Activated CD4-positive, alpha-beta T cell treated with anti-CD3 and anti-CD28 coated beads, Interleukin-2, amount 10 ng/mL, durations not matched to agents 7 days and 5 days (primary cell): ENCODE measurements at regions not wholly inside any gene's neighbourhood (a gene's known extent, or its start where the extent isn't known, plus 50 kb on each side); places are given as distances from the start of the nearest gene placed in this dataset.

ENCODE experiments used
- CTCF ChIA-PET: fragments of 350-600 bp; sonication (Branson Sonifier 250); formaldehyde crosslinking; loops from one replicate; lab custom pipeline; 2021; ENCODE audit warnings: antibody characterized with exemption; lab: Charles Lee
- POLR2A ChIA-PET: fragments of 350-600 bp; sonication (Branson Sonifier 250); formaldehyde crosslinking; loops from one replicate; lab custom pipeline; 2021; ENCODE audit warnings: antibody characterized with exemption; lab: Charles Lee
- DNase-seq: peaks from one replicate; pipeline ENCODE4 v3.0.0-alpha.2; 2020
- H3K27ac Mint-ChIP-seq: one replicate; pipeline ENCODE4 v1.8.0; 2021; ENCODE audit warnings: mild to moderate bottlenecking, moderate library complexity, mixed read lengths
- H3K27me3 Mint-ChIP-seq: one replicate; pipeline ENCODE4 v1.8.0; 2021; ENCODE audit warnings: mixed read lengths
- H3K36me3 Mint-ChIP-seq: one replicate; pipeline ENCODE4 v1.8.0; 2021; ENCODE audit warnings: low read depth, mixed read lengths
- H3K4me1 Mint-ChIP-seq: one replicate; pipeline ENCODE4 v1.8.0; 2021; ENCODE audit warnings: mixed read lengths
- H3K4me3 Mint-ChIP-seq: one replicate; pipeline ENCODE4 v1.8.0; 2021; ENCODE audit warnings: mild to moderate bottlenecking, moderate library complexity, mixed read lengths
- H3K9me3 Mint-ChIP-seq: one replicate; pipeline ENCODE4 v1.8.0; 2021; ENCODE audit warnings: mixed read lengths

DNA sequence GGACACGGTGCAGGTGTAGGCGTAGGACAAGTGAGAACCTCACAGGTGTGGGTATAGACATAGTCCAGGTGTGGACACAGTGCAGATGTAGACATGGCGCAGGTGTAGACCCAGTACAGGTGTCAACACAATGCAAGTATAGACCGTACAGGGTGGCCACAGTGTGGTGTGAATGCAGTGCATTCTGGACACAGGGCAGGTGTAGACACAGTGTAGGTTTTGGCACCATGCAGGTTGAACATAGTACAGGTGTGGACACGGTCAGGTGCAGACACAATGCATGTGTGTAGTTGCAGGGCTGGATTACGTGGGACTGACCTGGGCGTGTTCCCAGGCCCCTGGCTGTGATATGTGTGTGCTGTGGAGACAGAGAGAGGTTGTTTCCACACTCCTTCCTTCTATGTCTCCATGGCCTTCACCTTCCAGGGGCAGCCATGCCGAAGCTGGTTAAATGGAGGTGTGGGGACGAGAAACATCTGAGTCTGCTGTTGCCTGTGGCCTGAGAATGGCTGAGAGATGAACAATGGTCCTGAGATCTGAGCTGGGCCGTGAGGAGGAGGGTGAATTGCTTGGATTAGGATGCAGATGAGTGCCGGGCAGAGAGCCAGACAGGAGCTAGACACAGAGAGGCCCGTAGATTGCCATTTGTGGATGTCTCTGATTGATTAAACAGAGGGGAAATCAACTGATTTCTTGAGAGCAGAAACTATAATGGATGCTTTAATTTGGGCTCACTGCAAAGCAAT, 343.9 kb upstream of the SHH start:
- POLR2A ChIA-PET = no interaction called here
- Mint-ChIP-seq H3K36me3 (no peaks in the 10 kb centered on the region), H3K27me3 (peaks cover 7% of the 10 kb centered on the region), H3K4me1 (no peaks in the 10 kb centered on the region), H3K27ac (no peak overlapping the region), H3K4me3 (no peak overlapping the region), H3K9me3 (no peaks in the 10 kb centered on the region)
- CTCF ChIA-PET = no interaction called here
- DNase-seq = no peak

DNA sequence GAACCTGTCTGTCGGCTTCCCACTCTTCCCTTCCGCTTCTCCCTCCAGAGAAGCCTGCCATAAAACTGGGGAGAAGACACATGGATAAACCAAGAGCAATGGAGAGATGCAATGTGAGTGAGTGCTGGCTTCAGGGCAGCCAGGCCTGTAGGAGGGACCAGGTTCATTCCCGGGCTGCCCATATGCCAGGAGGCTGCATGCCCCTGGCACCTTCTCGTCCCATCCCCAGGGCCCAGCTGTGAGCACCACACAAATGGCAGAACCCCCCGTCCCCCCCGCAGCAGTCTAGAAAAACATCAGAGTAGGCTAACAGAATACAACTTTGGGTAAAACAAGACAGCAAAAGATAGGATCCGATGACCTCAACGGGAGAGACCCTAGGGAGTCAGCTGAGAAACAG, 341.3 kb upstream of the SHH start:
- Mint-ChIP-seq H3K27me3 (peaks cover 2% of the 10 kb centered on the region), H3K4me1 (no peaks in the 10 kb centered on the region), H3K27ac (no peak overlapping the region), H3K4me3 (no peak overlapping the region), H3K36me3 (no peaks in the 10 kb centered on the region), H3K9me3 (no peaks in the 10 kb centered on the region)
- CTCF ChIA-PET = no interaction called here
- POLR2A ChIA-PET = no interaction called here
- no peak for DNase-seq

DNA sequence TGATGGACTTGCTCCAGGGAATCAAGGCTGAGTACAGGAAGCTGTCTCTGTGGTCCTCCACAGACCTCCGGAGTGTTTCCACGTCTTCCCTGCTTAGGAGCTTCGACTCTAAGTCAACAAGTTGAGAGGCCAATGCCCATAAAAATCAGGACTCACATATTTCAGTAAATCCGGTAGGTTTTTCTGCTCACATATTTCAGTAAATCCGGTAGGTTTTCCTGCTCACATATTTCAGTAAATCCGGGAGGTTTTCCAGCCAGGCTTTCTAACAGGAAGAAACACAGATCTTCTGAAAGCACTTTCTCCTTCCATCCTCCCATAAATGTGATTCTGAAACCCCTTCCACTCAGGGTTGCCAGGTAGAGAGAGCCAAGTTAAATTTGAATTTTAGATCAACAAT, 340.1 kb upstream of the SHH start:
- CTCF ChIA-PET = no interaction called here
- POLR2A ChIA-PET = no interaction called here
- no peaks in the 10 kb centered on the region for H3K4me1 Mint-ChIP-seq
- H3K36me3 Mint-ChIP-seq = no peaks in the 10 kb centered on the region
- peaks cover 2% of the 10 kb centered on the region for H3K27me3 Mint-ChIP-seq
- H3K9me3 Mint-ChIP-seq = no peaks in the 10 kb centered on the region
- H3K27ac Mint-ChIP-seq = no peak overlapping the region
- H3K4me3 Mint-ChIP-seq = no peak overlapping the region
- DNase-seq = no peak

DNA sequence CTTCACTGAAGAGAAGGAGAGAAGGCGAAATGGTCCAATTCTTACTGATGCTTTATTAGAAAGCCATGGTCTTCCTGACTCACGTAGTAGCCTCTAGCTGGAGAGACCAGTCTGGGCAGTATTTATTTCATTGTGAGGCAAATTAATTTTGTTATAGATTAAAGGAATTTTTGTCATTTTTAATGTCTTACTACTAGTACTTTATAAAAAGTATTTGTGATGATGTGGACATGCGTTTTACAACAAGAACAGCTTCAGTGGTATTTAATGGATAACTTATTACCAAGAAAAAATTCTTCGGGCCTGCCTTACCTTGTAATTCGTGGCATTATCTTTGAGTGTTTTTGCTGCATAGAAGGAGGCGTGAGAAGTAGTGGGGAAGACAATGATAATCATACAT, 339.4 kb upstream of the SHH start:
- H3K36me3 Mint-ChIP-seq = no peaks in the 10 kb centered on the region
- H3K27ac Mint-ChIP-seq = no peak overlapping the region
- ChIA-PET CTCF (no interaction called here), POLR2A (no interaction called here)
- no peak for DNase-seq
- H3K4me3 Mint-ChIP-seq = no peak overlapping the region
- H3K4me1 Mint-ChIP-seq = no peaks in the 10 kb centered on the region
- H3K27me3 Mint-ChIP-seq = peaks cover 2% of the 10 kb centered on the region
- H3K9me3 Mint-ChIP-seq = no peaks in the 10 kb centered on the region

DNA sequence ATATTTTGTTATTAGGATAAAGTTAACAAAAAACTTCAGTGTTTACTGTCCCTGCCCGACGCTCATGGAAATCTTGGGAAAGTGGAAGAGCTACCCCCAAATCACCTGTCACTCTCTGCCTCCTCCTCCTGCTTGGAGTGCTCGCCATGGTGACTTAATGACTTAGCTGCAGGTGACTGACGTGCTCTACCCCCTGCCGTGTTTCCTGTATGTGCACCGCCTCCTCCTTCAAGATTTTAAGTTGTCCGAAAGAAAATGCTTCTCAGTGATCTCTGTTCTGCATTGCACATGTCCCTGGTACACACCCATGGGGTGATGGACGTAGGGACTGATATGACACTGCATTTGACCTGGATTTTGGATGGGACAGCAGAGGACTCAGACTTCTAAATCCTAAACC, 338.8 kb upstream of the SHH start:
- Mint-ChIP-seq H3K27me3 (peaks cover 2% of the 10 kb centered on the region), H3K9me3 (no peaks in the 10 kb centered on the region), H3K4me3 (no peak overlapping the region), H3K27ac (no peak overlapping the region), H3K36me3 (no peaks in the 10 kb centered on the region), H3K4me1 (no peaks in the 10 kb centered on the region)
- no peak for DNase-seq
- ChIA-PET CTCF (no interaction called here), POLR2A (no interaction called here)

DNA sequence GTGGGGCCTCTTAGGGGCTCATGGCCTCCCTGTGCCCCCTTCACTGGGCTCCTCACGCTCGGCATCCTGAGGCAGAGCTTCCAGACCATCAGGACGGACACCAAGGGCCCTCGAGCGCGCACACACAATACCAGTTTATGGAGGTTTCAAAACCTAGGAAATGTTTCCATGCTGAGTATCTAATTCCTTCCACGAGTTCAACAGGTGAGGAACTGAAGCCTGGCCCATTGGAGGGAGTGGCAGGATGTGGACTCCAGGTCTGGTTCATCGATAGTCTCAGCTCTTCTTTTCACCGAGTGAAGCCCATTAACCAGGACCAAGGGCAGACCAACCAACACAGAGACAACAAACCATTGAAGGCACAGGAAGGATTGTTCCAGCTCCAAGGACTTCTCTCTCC, 336.7 kb upstream of the SHH start:
- ChIA-PET CTCF (no interaction called here), POLR2A (no interaction called here)
- H3K36me3 Mint-ChIP-seq = no peaks in the 10 kb centered on the region
- H3K4me1 Mint-ChIP-seq = no peaks in the 10 kb centered on the region
- no peaks in the 10 kb centered on the region for H3K9me3 Mint-ChIP-seq
- no peak for DNase-seq
- no peak overlapping the region for H3K4me3 Mint-ChIP-seq
- H3K27ac Mint-ChIP-seq = no peak overlapping the region
- H3K27me3 Mint-ChIP-seq = peaks cover 2% of the 10 kb centered on the region

- ChIA-PET POLR2A (no interaction called here), CTCF (no interaction called here)
- no peak overlapping the region for H3K27ac Mint-ChIP-seq
- no peak for DNase-seq
- no peaks in the 10 kb centered on the region for H3K9me3 Mint-ChIP-seq
- H3K27me3 Mint-ChIP-seq = peaks cover 2% of the 10 kb centered on the region
- no peaks in the 10 kb centered on the region for H3K36me3 Mint-ChIP-seq
- H3K4me1 Mint-ChIP-seq = no peaks in the 10 kb centered on the region
- H3K4me3 Mint-ChIP-seq = no peak overlapping the region
Observed at GRCh38 chr7:156148547-156148946, 336.3 kb upstream of the SHH start.

GRCh38 chr7:156147756-156148504, 335.7 kb upstream of the SHH start:
- ChIA-PET CTCF (interaction anchor here (1.0 kb wide), 1 partner anchor 203 kb away, joined by 3 read pairs; no protein-coding TSS in a partner anchor), POLR2A (no interaction called here)
- no peak for DNase-seq
- Mint-ChIP-seq H3K9me3 (no peaks in the 10 kb centered on the region), H3K36me3 (no peaks in the 10 kb centered on the region), H3K27me3 (no peaks in the 10 kb centered on the region), H3K4me3 (no peak overlapping the region), H3K4me1 (no peaks in the 10 kb centered on the region), H3K27ac (no peak overlapping the region)

GRCh38 chr7:156147104-156147503, 334.8 kb upstream of the SHH start:
- Mint-ChIP-seq H3K4me3 (no peak overlapping the region), H3K27ac (no peak overlapping the region), H3K36me3 (no peaks in the 10 kb centered on the region), H3K9me3 (no peaks in the 10 kb centered on the region), H3K4me1 (no peaks in the 10 kb centered on the region), H3K27me3 (no peaks in the 10 kb centered on the region)
- ChIA-PET POLR2A (no interaction called here), CTCF (interaction anchor here (1.0 kb wide), 1 partner anchor 202 kb away, joined by 3 read pairs; no protein-coding TSS in a partner anchor)
- no peak for DNase-seq

- H3K27ac Mint-ChIP-seq = no peak overlapping the region
- POLR2A ChIA-PET = no interaction called here
- CTCF ChIA-PET = no interaction called here
- no peaks in the 10 kb centered on the region for H3K27me3 Mint-ChIP-seq
- no peaks in the 10 kb centered on the region for H3K9me3 Mint-ChIP-seq
- H3K36me3 Mint-ChIP-seq = no peaks in the 10 kb centered on the region
- DNase-seq = no peak
- H3K4me3 Mint-ChIP-seq = no peak overlapping the region
- H3K4me1 Mint-ChIP-seq = no peaks in the 10 kb centered on the region
Observed at GRCh38 chr7:156145996-156146395, 333.7 kb upstream of the SHH start.

- CTCF ChIA-PET = no interaction called here
- no peak for DNase-seq
- Mint-ChIP-seq H3K4me1 (no peaks in the 10 kb centered on the region), H3K27me3 (no peaks in the 10 kb centered on the region), H3K36me3 (no peaks in the 10 kb centered on the region), H3K27ac (no peak overlapping the region), H3K4me3 (no peak overlapping the region), H3K9me3 (no peaks in the 10 kb centered on the region)
- POLR2A ChIA-PET = no interaction called here
Observed at GRCh38 chr7:156145184-156145583, 332.9 kb upstream of the SHH start.

DNA sequence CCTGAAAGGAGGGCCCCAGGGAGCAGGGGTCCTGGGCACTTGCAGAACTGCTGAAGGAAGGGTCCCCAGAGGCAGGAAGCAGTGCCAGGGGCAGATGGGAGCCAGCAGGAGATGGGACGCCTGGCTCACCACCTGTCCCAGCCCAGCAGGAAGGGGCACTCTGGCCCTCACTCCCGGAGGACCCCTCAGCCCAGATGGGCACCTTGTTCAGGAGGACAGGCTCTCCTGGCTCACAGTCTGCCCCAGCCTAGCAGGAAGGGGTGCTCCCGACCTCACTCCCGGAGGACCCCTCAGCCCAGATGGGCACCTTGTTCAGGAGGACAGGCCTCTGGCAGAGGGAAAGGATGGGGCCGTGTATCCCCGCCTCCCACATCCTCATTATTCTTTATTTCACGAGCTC, 331.4 kb upstream of the SHH start:
- CTCF ChIA-PET = no interaction called here

DNA sequence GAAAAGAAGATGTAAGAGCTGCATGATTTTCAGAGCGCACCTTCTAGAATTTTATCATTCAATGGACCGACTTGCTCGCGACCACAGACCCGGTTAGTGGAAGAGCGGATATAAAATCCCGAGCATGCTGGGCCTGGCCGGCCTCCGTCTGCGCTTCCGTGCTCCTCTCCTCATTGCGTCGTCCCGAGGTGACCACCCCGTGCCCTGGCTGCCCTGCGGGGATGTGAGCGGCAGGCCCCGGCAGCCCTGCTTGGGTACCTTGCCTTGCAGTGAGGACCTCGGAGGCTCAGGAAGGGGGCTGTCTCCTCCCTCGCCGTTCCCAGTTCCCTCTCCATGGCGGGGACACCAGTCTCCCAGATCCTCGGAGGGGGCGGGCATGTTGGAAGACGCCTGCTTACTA, 330.9 kb upstream of the SHH start:
- no peaks in the 10 kb centered on the region for H3K4me1 Mint-ChIP-seq

More for the DNA sequence above, 331.4 kb upstream of the SHH start:
- no peaks in the 10 kb centered on the region for H3K27me3 Mint-ChIP-seq
- POLR2A ChIA-PET = no interaction called here
- no peaks in the 10 kb centered on the region for H3K9me3 Mint-ChIP-seq
- no peaks in the 10 kb centered on the region for H3K4me1 Mint-ChIP-seq
- H3K27ac Mint-ChIP-seq = no peak overlapping the region
- H3K36me3 Mint-ChIP-seq = no peaks in the 10 kb centered on the region
- DNase-seq = no peak
- H3K4me3 Mint-ChIP-seq = no peak overlapping the region

More for the DNA sequence above, 330.9 kb upstream of the SHH start:
- Mint-ChIP-seq H3K27me3 (no peaks in the 10 kb centered on the region), H3K27ac (no peak overlapping the region), H3K36me3 (no peaks in the 10 kb centered on the region), H3K9me3 (no peaks in the 10 kb centered on the region), H3K4me3 (no peak overlapping the region)
- DNase-seq = no peak
- POLR2A ChIA-PET = no interaction called here
- CTCF ChIA-PET = no interaction called here
